Neural cell (in vitro differentiated cells): ENCODE measurements at regions not wholly inside any gene's neighbourhood (a gene's known extent, or its start where the extent isn't known, plus 50 kb on each side); places are given as distances from the start of the nearest gene placed in this dataset.

Experiments
- H2AFZ ChIP-seq: fragments of 200-600, 300-800 bp; sonication (generic), shearing (Covaris generic); 2 replicates; pipeline ENCODE4 v1.6.0; 2014; ENCODE audit warnings: low read depth, mild to moderate bottlenecking, antibody characterized with exemption, low read length, moderate library complexity
- H3F3A ChIP-seq: fragments of 200-600 bp; shearing (Covaris generic); 2 replicates; pipeline ENCODE4 v1.6.1; 2016; ENCODE audit warnings: mild to moderate bottlenecking, moderate library complexity, mixed read lengths, antibody characterized with exemption, low read length; ENCODE audit not compliant: insufficient read depth, poor library complexity, severe bottlenecking
- H3K27ac ChIP-seq: fragments of 200-600, 300-800 bp; sonication (generic), shearing (Covaris generic); 2 replicates; pipeline ENCODE4 v1.5.1; 2014; ENCODE audit warnings: mild to moderate bottlenecking, low read length, moderate library complexity
- H3K27me3 ChIP-seq: fragments of 300-800, 200-600 bp; sonication (generic), shearing (Covaris generic); 2 replicates; pipeline ENCODE4 v1.6.0; 2014; ENCODE audit warnings: mild to moderate bottlenecking, low read depth, low read length, moderate library complexity; ENCODE audit not compliant: insufficient read depth
- H3K36me3 ChIP-seq: fragments of 300-800, 200-600 bp; sonication (generic), shearing (Covaris generic); 2 replicates; pipeline ENCODE4 v1.5.1; 2014; ENCODE audit warnings: mild to moderate bottlenecking, antibody characterized with exemption, low read length, moderate library complexity; ENCODE audit not compliant: insufficient read depth
- H3K4me2 ChIP-seq: fragments of 300-800, 200-600 bp; sonication (generic), shearing (Covaris generic); 2 replicates; pipeline ENCODE4 v1.6.0; 2014; ENCODE audit warnings: mild to moderate bottlenecking, low read length
- H3K4me3 ChIP-seq: fragments of 300-800, 200-600 bp; sonication (generic), shearing (Covaris generic); 2 replicates; pipeline ENCODE4 v1.5.1; 2014; ENCODE audit warnings: mild to moderate bottlenecking, low read length, moderate library complexity
- H3K79me2 ChIP-seq: fragments of 200-600 bp; shearing (Covaris generic); replicated peaks from 2 replicates; pipeline ENCODE4 v1.6.0; 2014; ENCODE audit warnings: mild to moderate bottlenecking, low read length, moderate library complexity; ENCODE audit not compliant: insufficient read depth
- H3K9ac ChIP-seq: fragments of 300-800, 200-600 bp; sonication (generic), shearing (Covaris generic); 2 replicates; pipeline ENCODE4 v1.6.1; 2016; ENCODE audit warnings: mild to moderate bottlenecking, low read length, mixed read lengths
- H3K9me2 ChIP-seq: fragments of 200-600 bp; shearing (Covaris generic); 2 replicates; pipeline ENCODE4 v1.6.1; 2016; ENCODE audit warnings: mild to moderate bottlenecking, low read length, mixed read lengths; ENCODE audit not compliant: insufficient read depth
- H3K9me3 ChIP-seq: fragments of 200-600, 300-800 bp; sonication (generic), shearing (Covaris generic); 2 replicates; pipeline ENCODE4 v1.6.1; 2016; ENCODE audit warnings: mild to moderate bottlenecking, mixed run types, low read length, moderate library complexity, mixed read lengths
- H4K20me1 ChIP-seq: fragments of 200-600 bp; shearing (Covaris generic); 2 replicates; pipeline ENCODE4 v1.6.1; 2016; ENCODE audit warnings: mild to moderate bottlenecking, mixed run types; ENCODE audit not compliant: insufficient read depth
- CTCF ChIP-seq: fragments of 450-650 bp; IDR thresholded peaks from 2 replicates; pipeline ENCODE4 v1.5.1; 2014; ENCODE audit warnings: antibody characterized with exemption, mild to moderate bottlenecking, moderate library complexity; ENCODE audit not compliant: poor library complexity, severe bottlenecking
- EP300 ChIP-seq: fragments of 450-650 bp; conservative IDR thresholded peaks from 2 replicates; pipeline ENCODE4 v1.6.1; 2014; ENCODE audit warnings: antibody characterized with exemption, mild to moderate bottlenecking, moderate library complexity; ENCODE audit not compliant: poor library complexity, severe bottlenecking
- EZH2 ChIP-seq: fragments of 200-600, 300-800 bp; shearing (Covaris generic), sonication (generic); IDR thresholded peaks from 2 replicates; pipeline ENCODE4 v1.6.1; 2014; ENCODE audit warnings: antibody characterized with exemption, low read length, borderline replicate concordance, mild to moderate bottlenecking; ENCODE audit not compliant: insufficient read depth, poor library complexity, severe bottlenecking
- MXI1 ChIP-seq: fragments of 450-650 bp; conservative IDR thresholded peaks from 2 replicates; pipeline ENCODE4 v1.6.1; 2014; ENCODE audit warnings: antibody characterized with exemption, mild to moderate bottlenecking; ENCODE audit not compliant: poor library complexity, severe bottlenecking
- POLR2AphosphoS5 ChIP-seq: IDR thresholded peaks from 2 replicates; pipeline ENCODE4 v1.6.1; 2012
- RAD21 ChIP-seq: fragments of 450-650 bp; conservative IDR thresholded peaks from 2 replicates; pipeline ENCODE4 v1.6.1; 2014; ENCODE audit warnings: antibody characterized with exemption, mild to moderate bottlenecking, moderate library complexity
- REST ChIP-seq: IDR thresholded peaks from 2 replicates; pipeline ENCODE4 v1.6.1; 2012; ENCODE audit warnings: borderline replicate concordance
- SMC3 ChIP-seq: fragments of 450-650 bp; conservative IDR thresholded peaks from 2 replicates; pipeline ENCODE4 v1.6.1; 2014; ENCODE audit warnings: antibody characterized with exemption, mild to moderate bottlenecking, moderate library complexity; ENCODE audit not compliant: poor library complexity
- TAF1 ChIP-seq: IDR thresholded peaks from 2 replicates; pipeline ENCODE4 v1.6.1; 2012; ENCODE audit warnings: low read depth

- no peak for TF ChIP-seq MXI1
- TF ChIP-seq EZH2: no peak
- TF ChIP-seq POLR2AphosphoS5: no peak
- no peak for TF ChIP-seq SMC3
- no peak for TF ChIP-seq RAD21
- no peak for TF ChIP-seq CTCF
- TF ChIP-seq TAF1: no peak
- TF ChIP-seq REST: no peak
- TF ChIP-seq EP300: no peak
- Histone ChIP-seq H3K9me2 (no peaks in the 10 kb centered on the region), H3K27me3 (no peaks in the 10 kb centered on the region), H3K79me2 (no peaks in the 10 kb centered on the region), H3K4me3 (no peak overlapping the region), H4K20me1 (no peaks in the 10 kb centered on the region), H3K9ac (no peak overlapping the region), H3F3A (no peaks in the 10 kb centered on the region), H3K9me3 (no peaks in the 10 kb centered on the region), H2AFZ (no peak overlapping the region), H3K36me3 (no peaks in the 10 kb centered on the region), H3K4me2 (no peak overlapping the region), H3K27ac (no peak overlapping the region)
These were observed 388.5 kb downstream of the JRKL start for GRCh38 chr11:96778272-96778671.

DNA sequence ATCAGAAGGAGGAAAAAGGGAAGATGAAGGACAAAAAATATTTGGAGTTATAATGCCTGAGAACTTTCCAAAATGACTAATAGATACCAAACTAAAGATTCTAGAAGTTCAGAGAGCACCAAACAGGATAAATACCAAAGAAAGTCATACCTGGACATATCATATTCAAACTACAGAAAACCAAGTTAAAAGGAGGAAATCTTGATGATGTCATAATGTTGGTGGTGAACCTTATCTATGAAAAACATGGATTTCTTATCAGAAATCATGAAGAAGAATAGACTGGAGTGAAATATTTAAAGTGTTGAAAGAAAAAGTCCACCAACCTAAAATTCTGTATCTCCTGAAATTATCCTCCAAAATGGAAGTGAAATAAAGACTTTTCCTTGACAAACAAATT, 389.2 kb downstream of the JRKL start:
- no peak overlapping the region for H3K4me3 ChIP-seq
- no peaks in the 10 kb centered on the region for H3K9me2 ChIP-seq
- no peak for TF ChIP-seq POLR2AphosphoS5
- TF ChIP-seq SMC3: no peak
- no peak for TF ChIP-seq EP300
- TF ChIP-seq MXI1: no peak
- no peak for TF ChIP-seq TAF1
- no peak for TF ChIP-seq EZH2
- TF ChIP-seq RAD21: no peak
- no peak for TF ChIP-seq CTCF
- H3K4me2 ChIP-seq: no peak overlapping the region
- no peak overlapping the region for H2AFZ ChIP-seq
- H3K79me2 ChIP-seq: no peaks in the 10 kb centered on the region
- H4K20me1 ChIP-seq: no peaks in the 10 kb centered on the region
- H3F3A ChIP-seq: no peaks in the 10 kb centered on the region
- H3K36me3 ChIP-seq: no peaks in the 10 kb centered on the region
- H3K9me3 ChIP-seq: no peaks in the 10 kb centered on the region
- no peak overlapping the region for H3K27ac ChIP-seq
- H3K27me3 ChIP-seq: no peaks in the 10 kb centered on the region
- H3K9ac ChIP-seq: no peak overlapping the region
